AG09309 (cell line): ENCODE measurements at regions not wholly inside any gene's neighbourhood (a gene's known extent, or its start where the extent isn't known, plus 50 kb on each side); places are given as distances from the start of the nearest gene placed in this dataset.

Experiments used
- DNase-seq: peaks from one replicate; pipeline ENCODE4 v3.0.0-alpha.2; 2010; ENCODE audit warnings: low read depth
- H3K4me3 ChIP-seq: 2 replicates; pipeline ENCODE4 v1.5.1; 2011; ENCODE audit warnings: mild to moderate bottlenecking, low read depth, low read length, moderate library complexity; ENCODE audit not compliant: control insufficient read depth
- TF ChIP-seq, protein P1 (sequence below): IDR thresholded peaks from 2 replicates; pipeline ENCODE4 v1.5.1; 2011; ENCODE audit warnings: mild to moderate bottlenecking, low read depth, low read length, inconsistent platforms; ENCODE audit not compliant: insufficient read depth, control insufficient read depth; ENCODE audit errors: missing control alignments

DNA sequence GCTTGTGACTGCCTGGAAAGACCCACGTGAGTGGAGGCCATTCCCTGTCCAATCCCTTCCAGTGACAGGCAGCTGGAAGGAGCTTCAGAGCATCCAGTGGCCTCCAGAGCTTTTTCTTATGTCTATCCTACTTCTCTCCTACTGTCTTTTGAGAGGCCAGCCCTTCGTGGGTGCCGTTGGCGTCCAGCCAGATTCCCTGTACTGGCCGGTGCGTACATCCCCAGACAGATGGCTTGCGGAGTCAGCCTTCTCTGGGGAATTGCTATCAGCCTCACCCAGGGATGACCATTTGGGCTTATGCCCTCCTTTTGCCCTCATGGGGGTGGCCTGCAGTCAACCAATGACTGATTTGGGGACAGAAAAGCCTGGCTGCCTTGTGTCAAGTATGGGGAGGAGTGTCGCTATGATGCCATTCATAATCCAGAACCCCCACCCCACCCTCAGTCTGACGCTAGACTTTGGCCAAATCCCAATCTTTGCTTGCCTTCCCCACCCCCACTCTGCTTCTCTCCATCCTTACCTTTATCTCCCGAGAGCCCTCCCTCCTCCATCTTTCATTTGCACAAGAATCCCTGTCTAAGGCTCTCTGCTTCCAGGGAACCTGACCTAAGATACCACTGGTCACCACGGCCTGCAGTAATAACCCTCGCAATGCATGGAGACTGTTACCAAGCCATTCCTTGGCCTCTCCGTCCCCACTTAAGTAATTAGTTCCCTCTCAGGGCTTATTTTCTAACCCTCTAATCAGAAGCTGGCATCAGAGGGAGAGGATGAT is 150.3 kb upstream of the BCOR start:
- DNase-seq, result no peak
- H3K4me3 ChIP-seq, result no peak overlapping the region
- TF ChIP-seq, protein P1, sequence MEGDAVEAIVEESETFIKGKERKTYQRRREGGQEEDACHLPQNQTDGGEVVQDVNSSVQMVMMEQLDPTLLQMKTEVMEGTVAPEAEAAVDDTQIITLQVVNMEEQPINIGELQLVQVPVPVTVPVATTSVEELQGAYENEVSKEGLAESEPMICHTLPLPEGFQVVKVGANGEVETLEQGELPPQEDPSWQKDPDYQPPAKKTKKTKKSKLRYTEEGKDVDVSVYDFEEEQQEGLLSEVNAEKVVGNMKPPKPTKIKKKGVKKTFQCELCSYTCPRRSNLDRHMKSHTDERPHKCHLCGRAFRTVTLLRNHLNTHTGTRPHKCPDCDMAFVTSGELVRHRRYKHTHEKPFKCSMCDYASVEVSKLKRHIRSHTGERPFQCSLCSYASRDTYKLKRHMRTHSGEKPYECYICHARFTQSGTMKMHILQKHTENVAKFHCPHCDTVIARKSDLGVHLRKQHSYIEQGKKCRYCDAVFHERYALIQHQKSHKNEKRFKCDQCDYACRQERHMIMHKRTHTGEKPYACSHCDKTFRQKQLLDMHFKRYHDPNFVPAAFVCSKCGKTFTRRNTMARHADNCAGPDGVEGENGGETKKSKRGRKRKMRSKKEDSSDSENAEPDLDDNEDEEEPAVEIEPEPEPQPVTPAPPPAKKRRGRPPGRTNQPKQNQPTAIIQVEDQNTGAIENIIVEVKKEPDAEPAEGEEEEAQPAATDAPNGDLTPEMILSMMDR, result no peak

DNA sequence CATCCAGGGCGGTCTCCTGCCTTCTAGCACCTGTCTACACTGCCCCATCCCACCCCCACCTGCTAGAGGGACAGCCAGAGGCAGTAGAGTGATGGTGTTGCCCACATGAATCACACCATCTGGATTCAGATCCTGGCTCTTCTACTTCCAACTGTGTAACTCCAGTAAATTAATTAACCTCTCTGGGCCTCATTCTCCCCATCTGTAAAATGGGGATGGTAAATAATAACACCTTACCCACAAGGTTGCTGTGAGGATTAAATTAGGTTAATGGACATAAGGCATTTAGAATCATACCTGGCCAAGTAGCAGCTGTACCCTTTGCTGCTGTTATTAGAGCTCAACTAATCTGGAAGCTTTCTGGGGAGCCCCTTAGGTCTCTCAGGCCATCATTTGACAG is 149.6 kb upstream of the BCOR start:
- DNase-seq, result no peak
- TF ChIP-seq, protein P1, result no peak
- no peak overlapping the region for H3K4me3 ChIP-seq

DNA sequence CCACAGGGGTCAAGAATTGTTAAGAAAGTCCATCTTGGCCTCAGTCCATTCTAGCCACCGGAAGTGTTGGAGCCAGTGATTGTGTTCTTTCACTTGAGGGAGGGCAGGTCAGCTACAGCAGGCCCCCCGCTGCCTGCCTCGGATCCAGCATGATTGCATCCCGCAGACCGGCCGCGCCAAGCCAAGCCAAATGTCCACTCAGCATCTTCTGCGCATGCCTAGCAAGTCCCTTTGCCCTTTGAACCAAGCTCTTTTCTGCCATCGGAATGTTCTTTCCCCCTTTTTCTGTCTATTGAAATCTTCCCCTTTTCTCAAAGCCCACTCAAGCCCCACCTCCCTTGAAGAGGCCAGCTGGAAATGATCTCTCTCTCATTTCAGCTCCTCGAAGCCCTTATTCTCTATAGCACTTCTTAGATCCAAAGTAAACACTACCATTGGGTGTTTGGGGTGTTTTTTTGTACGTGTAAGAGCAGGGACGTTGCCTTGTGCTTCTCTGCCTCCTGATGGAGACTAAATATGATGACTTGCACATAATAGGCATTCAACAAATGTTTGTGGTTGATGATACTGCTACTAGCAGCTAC is 147.8 kb upstream of the BCOR start:
- DNase-seq, result no peak
- no peak overlapping the region for H3K4me3 ChIP-seq
- TF ChIP-seq, protein P1, result no peak

DNA sequence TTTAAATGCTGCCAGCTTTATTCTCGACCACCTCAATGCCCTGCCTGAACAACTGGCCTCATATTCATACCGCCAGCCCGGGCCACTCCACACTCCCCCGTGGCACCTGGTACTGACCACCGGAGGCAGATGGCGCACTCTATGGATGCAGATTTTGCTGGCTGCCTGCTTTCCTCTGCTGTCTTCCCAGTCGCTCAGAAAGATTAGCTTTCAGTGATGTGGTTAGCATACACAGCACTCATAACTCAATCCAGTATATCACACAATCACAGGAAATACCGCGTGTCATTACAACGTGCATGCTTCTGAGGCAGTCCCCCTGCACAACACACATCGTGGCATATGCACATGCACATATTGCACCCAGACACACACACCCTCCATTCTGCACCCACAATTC is 147.2 kb upstream of the BCOR start:
- TF ChIP-seq, protein P1, result no peak
- H3K4me3 ChIP-seq, result no peak overlapping the region

DNA sequence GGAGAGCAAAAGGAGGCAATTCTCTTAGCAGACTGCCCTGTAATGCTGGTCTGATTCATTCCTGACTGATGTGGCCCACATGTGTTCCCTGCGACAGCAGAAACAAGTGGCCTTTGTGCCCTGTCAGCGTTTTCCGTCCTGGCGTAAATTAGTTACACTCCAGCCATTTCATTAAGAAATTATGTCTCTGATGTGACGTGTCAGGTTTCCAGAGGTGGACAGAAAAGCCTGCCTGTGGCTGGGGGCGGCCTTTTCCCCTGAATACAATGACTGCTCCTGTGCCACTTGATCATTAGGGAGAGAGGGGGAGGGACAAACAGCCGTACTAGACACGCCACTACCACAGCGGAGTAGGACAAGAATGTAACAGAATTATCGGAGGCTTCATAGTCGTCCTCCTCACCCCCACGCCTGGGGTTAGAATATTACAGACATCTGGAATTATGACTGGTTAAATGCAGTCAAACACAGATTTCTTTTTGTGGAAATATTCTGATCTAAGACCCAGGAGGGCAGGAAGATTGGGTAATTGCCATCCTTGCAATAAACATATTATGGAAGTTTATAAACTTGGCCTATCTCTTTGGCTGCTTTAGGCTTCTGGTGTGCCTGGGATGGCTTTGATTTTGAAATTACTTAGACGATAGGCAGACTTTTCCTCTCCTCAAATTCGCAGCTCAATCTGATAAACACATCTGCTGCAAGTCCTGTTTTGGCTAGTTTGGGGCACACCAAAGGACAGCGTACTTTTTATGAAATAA is 146.2 kb upstream of the BCOR start:
- TF ChIP-seq, protein P1, result no peak
- H3K4me3 ChIP-seq, result no peak overlapping the region
- DNase-seq, result no peak

More for the DNA sequence above, 147.2 kb upstream of the BCOR start:
- DNase-seq, result no peak

DNA sequence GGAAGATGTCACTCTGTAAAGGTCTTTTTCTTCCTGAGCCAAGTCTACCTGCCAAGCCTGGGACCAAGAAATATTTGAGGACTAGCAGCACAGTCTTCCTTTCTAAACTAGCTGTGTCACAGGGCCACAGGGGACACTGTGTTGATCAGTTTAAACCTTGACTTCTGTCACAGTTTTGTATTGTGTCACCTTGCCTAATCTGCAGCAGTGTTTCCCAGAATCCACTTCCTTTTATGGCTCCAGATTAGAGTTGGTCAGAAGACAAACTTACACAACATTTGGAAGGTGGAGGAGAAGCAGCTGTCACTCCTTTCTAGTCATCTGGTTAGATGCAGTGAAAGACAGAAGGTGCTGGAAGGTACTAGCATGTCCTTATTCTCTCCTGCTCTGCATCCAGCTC is 143.1 kb upstream of the BCOR start:
- TF ChIP-seq, protein P1, result no peak
- DNase-seq, result no peak

More for the DNA sequence above, 143.1 kb upstream of the BCOR start:
- no peak overlapping the region for H3K4me3 ChIP-seq
